DOHH2 (cell line): ENCODE measurements at regions not wholly inside any gene's neighbourhood (a gene's known extent, or its start where the extent isn't known, plus 50 kb on each side); places are given as distances from the start of the nearest gene placed in this dataset.

ENCODE experiments used
- CTCF ChIP-seq: fragments of 200-600 bp; sonication (generic); IDR thresholded peaks from one replicate; pipeline ENCODE4 v1.5.1; 2014; ENCODE audit warnings: antibody characterized with exemption, mild to moderate bottlenecking, low read depth, low read length; ENCODE audit not compliant: poor library complexity, severe bottlenecking
- EZH2phosphoT487 ChIP-seq: fragments of 200-600 bp; sonication (generic); IDR thresholded peaks from 2 replicates; pipeline ENCODE4 v1.6.1; 2017; ENCODE audit warnings: borderline replicate concordance, mild to moderate bottlenecking, antibody characterized with exemption, low read length, moderate library complexity, mixed read lengths

- no peak for TF ChIP-seq CTCF
- no peak for TF ChIP-seq EZH2phosphoT487
These were observed 303.8 kb downstream of the FSIP2 start for GRCh38 chr2:186042207-186043028.
